SU-DHL-6 (cell line): ENCODE measurements at regions not wholly inside any gene's neighbourhood (a gene's known extent, or its start where the extent isn't known, plus 50 kb on each side); places are given as distances from the start of the nearest gene placed in this dataset.

ENCODE experiments used
- H2AFZ ChIP-seq: fragments of 200-600 bp; sonication (generic); 2 replicates; pipeline ENCODE4 v1.6.1; 2014; ENCODE audit warnings: low read depth, mild to moderate bottlenecking, moderate library complexity, mixed read lengths, antibody characterized with exemption, low read length; ENCODE audit not compliant: severe bottlenecking
- H3F3A ChIP-seq: fragments of 200-600 bp; shearing (Covaris generic); 2 replicates; pipeline ENCODE4 v1.6.0; 2016; ENCODE audit warnings: antibody characterized with exemption, mild to moderate bottlenecking; ENCODE audit not compliant: insufficient read depth
- H3K27ac ChIP-seq: fragments of 200-600 bp; sonication (generic); 2 replicates; pipeline ENCODE4 v1.5.1; 2016; ENCODE audit warnings: low read depth, mild to moderate bottlenecking, low read length, moderate library complexity, mixed read lengths
- H3K27me3 ChIP-seq: fragments of 200-600 bp; sonication (generic), shearing (Covaris generic); 2 replicates; pipeline ENCODE4 v1.6.0; 2014; ENCODE audit warnings: mild to moderate bottlenecking, low read length
- H3K36me3 ChIP-seq: fragments of 200-600 bp; sonication (generic); 2 replicates; pipeline ENCODE4 v1.6.1; 2014; ENCODE audit warnings: mild to moderate bottlenecking, low read length, mixed read lengths
- H3K4me2 ChIP-seq: fragments of 300-600, 200-600 bp; shearing (Covaris generic), sonication (generic); 2 replicates; pipeline ENCODE4 v1.6.0; 2014; ENCODE audit warnings: low read length, low read depth, mild to moderate bottlenecking; ENCODE audit not compliant: poor library complexity, severe bottlenecking
- H3K4me3 ChIP-seq: fragments of 200-600 bp; sonication (generic); 2 replicates; pipeline ENCODE4 v1.5.1; 2014; ENCODE audit warnings: antibody characterized with exemption, low read length, mild to moderate bottlenecking, mixed read lengths; ENCODE audit not compliant: insufficient read depth, poor library complexity, severe bottlenecking
- H3K79me2 ChIP-seq: fragments of 200-600 bp; sonication (generic); 2 replicates; pipeline ENCODE4 v1.6.1; 2014; ENCODE audit warnings: mild to moderate bottlenecking, low read length, moderate library complexity; ENCODE audit not compliant: insufficient read depth
- H3K9ac ChIP-seq: fragments of 200-600 bp; sonication (generic); 2 replicates; pipeline ENCODE4 v1.7.0; 2014; ENCODE audit warnings: mild to moderate bottlenecking, low read length
- H3K9me2 ChIP-seq: fragments of 200-600 bp; sonication (generic); replicated peaks from 2 replicates; pipeline ENCODE4 v1.6.1; 2014; ENCODE audit warnings: low read length; ENCODE audit not compliant: insufficient read depth
- H3K9me3 ChIP-seq: fragments of 200-600 bp; sonication (generic); 2 replicates; pipeline ENCODE4 v1.6.1; 2014; ENCODE audit warnings: low read length, mixed read lengths; ENCODE audit not compliant: insufficient read depth
- H4K20me1 ChIP-seq: fragments of 200-600 bp; sonication (generic); 2 replicates; pipeline ENCODE4 v1.6.1; 2014; ENCODE audit warnings: low read depth, mild to moderate bottlenecking, antibody characterized with exemption, low read length, moderate library complexity, mixed read lengths
- EZH2phosphoT487 ChIP-seq: fragments of 200-600 bp; sonication (generic), shearing (Covaris generic); conservative IDR thresholded peaks from 2 replicates; pipeline ENCODE4 v1.6.1; 2018; ENCODE audit warnings: mild to moderate bottlenecking, antibody characterized with exemption, low read length, moderate library complexity, mixed read lengths
- TF ChIP-seq, protein P1 (sequence below): fragments of 200-600 bp; sonication (generic); IDR thresholded peaks from one replicate; pipeline ENCODE4 v1.5.1; 2017; ENCODE audit warnings: antibody characterized with exemption, mild to moderate bottlenecking, low read length, moderate library complexity; ENCODE audit not compliant: insufficient read depth, poor library complexity, severe bottlenecking

- no peak overlapping the region for H3K4me2 ChIP-seq
- no peaks in the 10 kb centered on the region for H3K36me3 ChIP-seq
- H3K4me3 ChIP-seq, result no peak overlapping the region
- no peaks in the 10 kb centered on the region for H3K9me3 ChIP-seq
- no peak overlapping the region for H3K9ac ChIP-seq
- no peaks in the 10 kb centered on the region for H3K27me3 ChIP-seq
- no peak overlapping the region for H2AFZ ChIP-seq
- no peaks in the 10 kb centered on the region for H3F3A ChIP-seq
- H3K9me2 ChIP-seq, result no peaks in the 10 kb centered on the region
- TF ChIP-seq EZH2phosphoT487, result no peak
- TF ChIP-seq, protein P1, sequence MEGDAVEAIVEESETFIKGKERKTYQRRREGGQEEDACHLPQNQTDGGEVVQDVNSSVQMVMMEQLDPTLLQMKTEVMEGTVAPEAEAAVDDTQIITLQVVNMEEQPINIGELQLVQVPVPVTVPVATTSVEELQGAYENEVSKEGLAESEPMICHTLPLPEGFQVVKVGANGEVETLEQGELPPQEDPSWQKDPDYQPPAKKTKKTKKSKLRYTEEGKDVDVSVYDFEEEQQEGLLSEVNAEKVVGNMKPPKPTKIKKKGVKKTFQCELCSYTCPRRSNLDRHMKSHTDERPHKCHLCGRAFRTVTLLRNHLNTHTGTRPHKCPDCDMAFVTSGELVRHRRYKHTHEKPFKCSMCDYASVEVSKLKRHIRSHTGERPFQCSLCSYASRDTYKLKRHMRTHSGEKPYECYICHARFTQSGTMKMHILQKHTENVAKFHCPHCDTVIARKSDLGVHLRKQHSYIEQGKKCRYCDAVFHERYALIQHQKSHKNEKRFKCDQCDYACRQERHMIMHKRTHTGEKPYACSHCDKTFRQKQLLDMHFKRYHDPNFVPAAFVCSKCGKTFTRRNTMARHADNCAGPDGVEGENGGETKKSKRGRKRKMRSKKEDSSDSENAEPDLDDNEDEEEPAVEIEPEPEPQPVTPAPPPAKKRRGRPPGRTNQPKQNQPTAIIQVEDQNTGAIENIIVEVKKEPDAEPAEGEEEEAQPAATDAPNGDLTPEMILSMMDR, result no peak
- no peaks in the 10 kb centered on the region for H4K20me1 ChIP-seq
- H3K27ac ChIP-seq, result no peak overlapping the region
- H3K79me2 ChIP-seq, result no peaks in the 10 kb centered on the region
These were observed 192.7 kb downstream of the ANAPC1 start for GRCh38 chr2:111691164-111691875.

DNA sequence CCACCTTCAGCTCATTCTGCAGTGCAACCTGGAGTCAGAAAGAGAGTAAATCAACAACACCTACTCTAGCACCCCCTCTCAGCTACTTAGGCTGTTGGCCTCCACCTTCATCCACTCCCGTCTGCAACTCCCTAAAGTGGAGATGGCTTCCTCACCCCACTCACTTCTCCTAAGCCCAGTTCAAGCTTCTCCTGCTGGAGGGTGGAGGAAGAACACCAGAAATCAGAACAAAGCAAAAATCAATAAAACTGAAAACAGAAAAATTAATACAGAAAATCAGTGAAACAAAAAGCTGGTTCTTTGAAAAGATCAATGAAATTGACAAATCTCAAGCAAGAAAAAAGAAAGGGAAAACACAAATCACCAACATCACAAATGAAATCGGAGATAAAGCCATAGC is 191.7 kb downstream of the ANAPC1 start:
- Histone ChIP-seq H3K4me2 (no peak overlapping the region), H3K9me3 (no peaks in the 10 kb centered on the region), H3K36me3 (no peaks in the 10 kb centered on the region), H2AFZ (no peak overlapping the region), H3K27me3 (no peaks in the 10 kb centered on the region), H3F3A (no peaks in the 10 kb centered on the region), H3K9me2 (no peaks in the 10 kb centered on the region), H3K9ac (no peak overlapping the region), H3K27ac (no peak overlapping the region), H4K20me1 (no peaks in the 10 kb centered on the region), H3K79me2 (no peaks in the 10 kb centered on the region), H3K4me3 (no peak overlapping the region)
- TF ChIP-seq, protein P1, result no peak
- no peak for TF ChIP-seq EZH2phosphoT487

DNA sequence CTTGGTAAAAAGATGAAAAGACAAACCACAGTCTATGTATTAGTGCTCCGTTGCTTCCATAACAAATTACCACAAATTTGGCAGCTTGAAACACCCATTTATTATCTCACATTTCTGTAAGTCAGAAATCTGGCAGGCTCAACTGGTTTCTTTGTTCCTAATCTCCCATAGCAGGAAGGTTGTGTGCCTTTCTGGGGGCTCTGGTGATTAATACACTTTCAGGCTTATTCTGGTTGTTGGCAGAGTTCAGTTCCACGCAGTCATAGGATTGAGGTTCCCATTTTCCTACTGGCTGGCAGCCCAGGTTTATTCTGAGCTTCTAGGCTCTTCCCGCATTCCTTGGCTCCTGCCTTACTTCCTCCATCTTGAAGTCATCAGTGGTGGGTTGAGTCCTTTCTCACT is 189.3 kb downstream of the ANAPC1 start:
- Histone ChIP-seq H3K36me3 (no peaks in the 10 kb centered on the region), H4K20me1 (no peaks in the 10 kb centered on the region), H3K27me3 (no peaks in the 10 kb centered on the region), H3K79me2 (no peaks in the 10 kb centered on the region), H3K27ac (no peak overlapping the region), H3K9me3 (no peaks in the 10 kb centered on the region), H3K4me3 (no peak overlapping the region), H2AFZ (no peak overlapping the region), H3F3A (no peaks in the 10 kb centered on the region), H3K9me2 (no peaks in the 10 kb centered on the region), H3K9ac (no peak overlapping the region), H3K4me2 (no peak overlapping the region)
- no peak for TF ChIP-seq EZH2phosphoT487
- TF ChIP-seq, protein P1, result no peak
